ENCODE measurements at regions not wholly inside any gene's neighbourhood (a gene's known extent, or its start where the extent isn't known, plus 50 kb on each side); places are given as distances from the start of the nearest gene placed in this dataset.

GRCh38 chr7:26489391-26489790 lies 197.7 kb downstream of the SNX10 start:
- TF ChIP-seq CTCF (IDR thresholded peaks at IDR 0.05) (no peak), POLR2A (IDR thresholded peaks at IDR 0.05) (no peak)

Data from Peyer's patch (tissue), 4 donors.